Hepatocyte (in vitro differentiated cells): ENCODE measurements at regions not wholly inside any gene's neighbourhood (a gene's known extent, or its start where the extent isn't known, plus 50 kb on each side); places are given as distances from the start of the nearest gene placed in this dataset.

Experiments
- CTCF ChIP-seq: fragments of 200-600 bp; sonication (generic); IDR thresholded peaks from 2 replicates; pipeline ENCODE4 v1.5.1; 2016; ENCODE audit warnings: antibody characterized with exemption, mild to moderate bottlenecking; ENCODE audit not compliant: poor library complexity
- EZH2 ChIP-seq: fragments of 200-600 bp; sonication (generic); IDR thresholded peaks from 2 replicates; pipeline ENCODE4 v1.6.1; 2016; ENCODE audit warnings: antibody characterized with exemption, mild to moderate bottlenecking, borderline replicate concordance

- TF ChIP-seq CTCF (no peak), EZH2 (no peak)
Measured at GRCh38 chr11:21838427-21838826, 354.5 kb upstream of the ANO5 start.
